Memory B cell (primary cell): ENCODE measurements at regions not wholly inside any gene's neighbourhood (a gene's known extent, or its start where the extent isn't known, plus 50 kb on each side); places are given as distances from the start of the nearest gene placed in this dataset.
"Not testable (repeated sequence)": the region's sequence is repeated elsewhere in the genome, so short reads cannot be mapped to it uniquely, and the experiment has no call there.

Source experiments
- ATAC-seq: fragments of 150-1000 bp; cut with Tn5 transposase; 2 replicates; pipeline ENCODE4 v1.10.0; 2021; ENCODE audit warnings: low read depth, mild to moderate bottlenecking, moderate library complexity
- DNase-seq, 2 donors: peaks; one replicate each; pipeline ENCODE4 v3.0.0; 2022; ENCODE audit warnings: low spot score in 2 of 2
- H3K27ac Mint-ChIP-seq: one replicate; pipeline ENCODE4 v1.8.0; 2022; ENCODE audit warnings: mild to moderate bottlenecking, moderate library complexity, mixed read lengths
- H3K27me3 Mint-ChIP-seq: one replicate; pipeline ENCODE4 v1.8.0; 2022; ENCODE audit warnings: mixed read lengths
- H3K36me3 Mint-ChIP-seq: one replicate; pipeline ENCODE4 v1.8.0; 2022; ENCODE audit warnings: mild to moderate bottlenecking, mixed read lengths
- H3K4me1 Mint-ChIP-seq: one replicate; pipeline ENCODE4 v1.8.0; 2022; ENCODE audit warnings: mixed read lengths
- H3K4me3 Mint-ChIP-seq: one replicate; pipeline ENCODE4 v1.8.0; 2022; ENCODE audit warnings: mild to moderate bottlenecking, moderate library complexity, mixed read lengths
- H3K9me3 Mint-ChIP-seq: one replicate; pipeline ENCODE4 v1.8.0; 2022; ENCODE audit warnings: mixed read lengths

- ATAC-seq, result no peak
- Mint-ChIP-seq H3K36me3 (no peaks in the 10 kb centered on the region), H3K27ac (no peak overlapping the region), H3K4me3 (no peak overlapping the region), H3K9me3 (no peaks in the 10 kb centered on the region), H3K4me1 (no peaks in the 10 kb centered on the region), H3K27me3 (peaks cover 6% of the 10 kb centered on the region)
- DNase-seq, result no peak
Measured at GRCh38 chr11:121870206-121871045, 245.6 kb downstream of the BLID start.

- DNase-seq, result no peak
- Mint-ChIP-seq H3K36me3 (no peaks in the 10 kb centered on the region), H3K27ac (no peak overlapping the region), H3K27me3 (peaks cover 6% of the 10 kb centered on the region), H3K9me3 (no peaks in the 10 kb centered on the region), H3K4me1 (no peaks in the 10 kb centered on the region), H3K4me3 (no peak overlapping the region)
- ATAC-seq, result no peak
Measured at GRCh38 chr11:121869478-121869877, 246.5 kb downstream of the BLID start.

GRCh38 chr11:121866754-121867153 lies 249.3 kb downstream of the BLID start:
- Mint-ChIP-seq H3K36me3 (no peaks in the 10 kb centered on the region), H3K4me3 (no peak overlapping the region), H3K27me3 (peaks cover 5% of the 10 kb centered on the region), H3K4me1 (no peaks in the 10 kb centered on the region), H3K9me3 (peaks cover 1% of the 10 kb centered on the region), H3K27ac (no peak overlapping the region)
- ATAC-seq, result no peak
- no peak for DNase-seq

- Mint-ChIP-seq H3K27ac (no peak overlapping the region), H3K27me3 (no peaks in the 10 kb centered on the region), H3K9me3 (peaks cover 6% of the 10 kb centered on the region), H3K4me1 (no peaks in the 10 kb centered on the region), H3K36me3 (no peaks in the 10 kb centered on the region), H3K4me3 (no peak overlapping the region)
- DNase-seq (no peak), ATAC-seq (no peak)
Measured at GRCh38 chr11:121864660-121865059, 251.4 kb downstream of the BLID start.

- Mint-ChIP-seq H3K4me3 (no peak overlapping the region), H3K36me3 (no peaks in the 10 kb centered on the region), H3K27ac (no peak overlapping the region), H3K4me1 (no peaks in the 10 kb centered on the region), H3K27me3 (no peaks in the 10 kb centered on the region), H3K9me3 (peaks cover 6% of the 10 kb centered on the region)
- DNase-seq, result no peak
- no peak for ATAC-seq
Measured at GRCh38 chr11:121863126-121863525, 252.9 kb downstream of the BLID start.

GRCh38 chr11:121855138-121855537 lies 260.9 kb downstream of the BLID start:
- not testable (repeated sequence) for ATAC-seq, H3K4me3 Mint-ChIP-seq, H3K36me3 Mint-ChIP-seq, DNase-seq, H3K9me3 Mint-ChIP-seq, H3K27ac Mint-ChIP-seq, H3K27me3 Mint-ChIP-seq, H3K4me1 Mint-ChIP-seq

- Mint-ChIP-seq H3K4me3 (no peak overlapping the region), H3K27ac (no peak overlapping the region), H3K27me3 (no peaks in the 10 kb centered on the region), H3K4me1 (no peaks in the 10 kb centered on the region), H3K9me3 (peaks cover 1% of the 10 kb centered on the region), H3K36me3 (no peaks in the 10 kb centered on the region)
- ATAC-seq, result no peak
- no peak for DNase-seq
Measured at GRCh38 chr11:121844016-121844415, 272.0 kb downstream of the BLID start.

GRCh38 chr11:121842192-121842585 lies 273.8 kb downstream of the BLID start:
- no peak overlapping the region for H3K4me3 Mint-ChIP-seq
- no peaks in the 10 kb centered on the region for H3K36me3 Mint-ChIP-seq
- H3K27ac Mint-ChIP-seq, result no peak overlapping the region
- H3K9me3 Mint-ChIP-seq, result peaks cover 3% of the 10 kb centered on the region
- no peaks in the 10 kb centered on the region for H3K27me3 Mint-ChIP-seq
- ATAC-seq (no peak), DNase-seq (no peak)
- H3K4me1 Mint-ChIP-seq, result no peaks in the 10 kb centered on the region

GRCh38 chr11:121841487-121842191 lies 274.4 kb downstream of the BLID start:
- ATAC-seq, result no peak

GRCh38 chr11:121839781-121840180 lies 276.2 kb downstream of the BLID start:
- H3K9me3 Mint-ChIP-seq, result peaks cover 4% of the 10 kb centered on the region
- H3K4me1 Mint-ChIP-seq, result no peaks in the 10 kb centered on the region
- DNase-seq (no peak), ATAC-seq (no peak)
- H3K27me3 Mint-ChIP-seq, result no peaks in the 10 kb centered on the region
- no peak overlapping the region for H3K4me3 Mint-ChIP-seq
- no peak overlapping the region for H3K27ac Mint-ChIP-seq
- no peaks in the 10 kb centered on the region for H3K36me3 Mint-ChIP-seq

More at GRCh38 chr11:121841487-121842191, 274.4 kb downstream of the BLID start:
- H3K4me1 Mint-ChIP-seq, result no peaks in the 10 kb centered on the region
- H3K27me3 Mint-ChIP-seq, result no peaks in the 10 kb centered on the region
- no peak overlapping the region for H3K4me3 Mint-ChIP-seq
- H3K27ac Mint-ChIP-seq, result no peak overlapping the region
- H3K36me3 Mint-ChIP-seq, result no peaks in the 10 kb centered on the region
- peaks cover 4% of the 10 kb centered on the region for H3K9me3 Mint-ChIP-seq
- DNase-seq, result no peak

- peaks cover 13% of the 10 kb centered on the region for H3K9me3 Mint-ChIP-seq
- H3K36me3 Mint-ChIP-seq, result no peaks in the 10 kb centered on the region
- no peaks in the 10 kb centered on the region for H3K27me3 Mint-ChIP-seq
- DNase-seq (no peak), ATAC-seq (no peak)
- H3K4me1 Mint-ChIP-seq, result no peaks in the 10 kb centered on the region
- H3K4me3 Mint-ChIP-seq, result no peak overlapping the region
- H3K27ac Mint-ChIP-seq, result no peak overlapping the region
Measured at GRCh38 chr11:121838571-121838970, 277.4 kb downstream of the BLID start.

- H3K4me1 Mint-ChIP-seq, result no peaks in the 10 kb centered on the region
- ATAC-seq (no peak), DNase-seq (no peak)
- no peaks in the 10 kb centered on the region for H3K27me3 Mint-ChIP-seq
- H3K36me3 Mint-ChIP-seq, result no peaks in the 10 kb centered on the region
- H3K27ac Mint-ChIP-seq, result no peak overlapping the region
- H3K4me3 Mint-ChIP-seq, result no peak overlapping the region
- H3K9me3 Mint-ChIP-seq, result peaks cover 26% of the 10 kb centered on the region
Measured at GRCh38 chr11:121833970-121834369, 282.0 kb downstream of the BLID start.

GRCh38 chr11:121829159-121829643 lies 286.8 kb downstream of the BLID start:
- ATAC-seq, result no peak
- Mint-ChIP-seq H3K9me3 (peaks cover 18% of the 10 kb centered on the region), H3K27me3 (no peaks in the 10 kb centered on the region), H3K36me3 (no peaks in the 10 kb centered on the region), H3K4me3 (no peak overlapping the region), H3K27ac (no peak overlapping the region), H3K4me1 (no peaks in the 10 kb centered on the region)
- DNase-seq, result no peak

- H3K27me3 Mint-ChIP-seq, result no peaks in the 10 kb centered on the region
- ATAC-seq (no peak), DNase-seq (no peak)
- no peaks in the 10 kb centered on the region for H3K4me1 Mint-ChIP-seq
- H3K9me3 Mint-ChIP-seq, result peaks cover 14% of the 10 kb centered on the region
- no peaks in the 10 kb centered on the region for H3K36me3 Mint-ChIP-seq
- H3K27ac Mint-ChIP-seq, result no peak overlapping the region
- no peak overlapping the region for H3K4me3 Mint-ChIP-seq
Measured at GRCh38 chr11:121814962-121815361, 301.1 kb downstream of the BLID start.
